Choroid plexus epithelial cell (primary cell): ENCODE measurements at regions not wholly inside any gene's neighbourhood (a gene's known extent, or its start where the extent isn't known, plus 50 kb on each side); places are given as distances from the start of the nearest gene placed in this dataset.

Experiments
- DNase-seq: peaks from one replicate; pipeline ENCODE4 v3.0.0-alpha.2; 2010; ENCODE audit warnings: low read depth
- H3K4me3 ChIP-seq: 2 replicates; pipeline ENCODE4 v1.5.1; 2011; ENCODE audit warnings: low read depth, mild to moderate bottlenecking, control low read depth, low read length, moderate library complexity
- CTCF ChIP-seq: conservative IDR thresholded peaks from 2 replicates; pipeline ENCODE4 v1.5.1; 2011; ENCODE audit warnings: low read depth, mild to moderate bottlenecking, control low read depth, inconsistent platforms, low read length, moderate library complexity

DNA sequence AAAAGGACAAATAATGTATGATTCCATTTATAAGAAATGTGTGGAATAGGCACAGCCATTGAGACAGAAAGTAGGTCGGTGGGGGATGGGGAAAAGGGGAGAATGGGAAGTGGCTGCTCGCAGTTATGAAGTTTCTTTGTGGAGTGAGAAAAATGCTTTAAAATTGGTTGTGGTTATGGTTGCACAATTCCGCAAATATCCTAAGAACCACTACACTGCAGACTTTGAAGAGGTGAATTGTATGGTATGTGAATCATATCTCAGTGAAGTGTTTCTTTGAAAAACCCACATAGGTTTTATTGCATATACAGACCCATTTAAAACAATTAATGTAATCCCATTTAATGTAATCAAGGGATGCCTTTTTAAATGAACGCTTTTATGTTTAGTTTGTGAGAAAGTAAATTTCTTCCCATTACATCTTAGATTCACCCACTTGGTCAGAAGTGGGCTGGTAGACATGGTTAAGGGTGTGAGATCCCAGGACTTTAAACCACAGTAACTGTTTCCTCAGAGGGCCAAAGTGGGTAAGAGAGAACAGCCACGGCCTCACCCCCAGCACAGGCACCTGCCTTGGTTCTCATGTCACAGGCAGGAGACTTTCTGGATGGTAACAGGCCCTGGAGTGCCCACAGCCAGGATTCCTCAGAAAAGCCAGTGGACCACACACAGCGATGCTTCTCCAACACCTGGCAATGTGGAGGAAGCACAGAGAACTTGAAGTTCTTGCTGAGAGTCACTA, 119.3 kb upstream of the GJB6 start:
- TF ChIP-seq CTCF: no peak
- no peak overlapping the region for H3K4me3 ChIP-seq
- peak; percentile 89 for DNase-seq

GRCh38 chr13:20350819-20351218, 118.7 kb upstream of the GJB6 start:
- no peak overlapping the region for H3K4me3 ChIP-seq
- DNase-seq: no peak
- no peak for TF ChIP-seq CTCF

DNA sequence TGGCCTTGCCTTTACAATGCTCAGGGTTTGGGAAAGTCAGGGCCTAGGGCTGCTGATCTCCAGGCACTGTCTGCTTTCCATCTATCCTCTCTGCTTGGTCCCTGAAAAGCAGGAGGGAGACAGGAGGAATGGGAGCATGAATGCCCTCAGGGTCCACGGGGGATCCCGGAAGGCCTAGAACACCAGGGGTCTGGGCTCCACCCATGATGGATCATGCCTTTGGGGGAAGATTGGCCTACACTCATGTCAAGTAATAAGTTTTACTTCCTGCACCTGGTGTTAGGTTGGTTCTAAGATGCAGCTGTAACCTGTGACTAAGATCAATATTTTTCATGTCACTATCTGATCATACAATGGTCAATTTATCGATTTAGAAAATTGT, 118.3 kb upstream of the GJB6 start:
- DNase-seq: no peak
- H3K4me3 ChIP-seq: no peak overlapping the region
- no peak for TF ChIP-seq CTCF

DNA sequence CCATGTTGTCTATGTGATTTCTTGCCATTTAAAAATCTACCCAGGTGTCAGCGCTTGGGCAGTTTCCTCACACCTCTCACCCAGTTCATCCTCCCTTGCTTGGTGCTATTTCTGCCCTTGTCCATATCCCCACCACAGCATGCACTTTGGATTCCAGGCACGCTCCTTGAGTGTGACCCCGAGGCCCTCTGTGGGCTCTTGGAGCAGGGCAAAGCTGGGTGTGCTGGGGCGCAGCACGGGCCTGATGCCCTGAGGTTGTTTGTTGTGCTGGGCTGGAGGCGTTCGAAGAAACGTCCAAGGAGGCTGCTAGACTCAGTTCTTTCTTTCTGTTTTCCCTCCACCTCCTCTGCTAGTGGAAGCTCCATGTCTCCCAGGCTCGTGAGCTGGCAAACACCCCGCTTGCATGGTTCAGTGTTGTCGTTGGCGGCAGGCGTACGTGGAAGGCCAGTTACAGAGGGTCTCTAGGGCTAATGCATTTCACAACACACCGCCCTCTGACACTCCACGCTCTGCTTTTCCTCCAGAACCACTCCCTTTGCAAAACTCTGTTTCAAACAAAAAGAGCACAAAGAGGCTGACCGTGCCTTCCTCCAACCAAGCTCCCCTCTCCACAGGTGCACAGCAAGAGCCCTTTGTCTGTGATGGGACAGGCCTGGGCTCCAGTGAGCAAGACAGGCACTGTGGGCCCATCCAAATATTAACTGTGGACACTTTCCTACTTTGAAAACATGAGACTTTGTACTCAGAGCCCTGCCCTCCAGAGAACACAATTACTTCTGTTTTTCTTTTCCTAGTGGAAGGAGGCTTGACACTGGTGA, 117.7 kb upstream of the GJB6 start:
- DNase-seq: no peak
- H3K4me3 ChIP-seq: no peak overlapping the region

DNA sequence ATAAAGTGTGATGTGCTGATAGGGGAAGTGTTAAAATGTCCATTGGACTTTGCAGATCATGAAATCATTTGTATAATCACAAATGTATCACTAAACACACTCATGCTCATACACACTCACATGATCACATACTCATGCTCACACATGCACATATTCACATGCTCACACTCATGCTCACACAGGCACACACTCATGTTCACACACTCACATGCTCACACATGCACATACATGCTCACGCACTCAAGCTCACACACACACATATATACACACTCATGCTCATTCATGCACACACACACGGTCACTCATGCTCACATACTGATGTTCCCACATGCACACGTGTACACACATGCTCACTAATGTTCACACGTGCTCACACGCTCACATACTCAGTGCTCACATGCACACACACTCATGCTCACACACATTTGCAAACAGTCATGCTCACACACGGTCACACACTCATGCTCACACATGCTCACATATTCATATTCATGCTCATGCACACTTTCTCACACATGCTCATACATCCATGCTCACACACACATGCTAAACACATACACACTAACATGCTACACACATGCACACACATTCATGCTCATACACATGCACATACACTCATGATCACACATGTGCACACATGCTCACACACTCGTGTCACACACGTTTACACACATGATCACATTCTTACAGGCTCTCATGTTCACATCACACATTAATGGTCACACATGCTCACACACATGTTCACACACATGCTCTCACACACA, 116.7 kb upstream of the GJB6 start:
- no peak for TF ChIP-seq CTCF
- no peak overlapping the region for H3K4me3 ChIP-seq
- DNase-seq: no peak

More for the DNA sequence above, 117.7 kb upstream of the GJB6 start:
- no peak for TF ChIP-seq CTCF

DNA sequence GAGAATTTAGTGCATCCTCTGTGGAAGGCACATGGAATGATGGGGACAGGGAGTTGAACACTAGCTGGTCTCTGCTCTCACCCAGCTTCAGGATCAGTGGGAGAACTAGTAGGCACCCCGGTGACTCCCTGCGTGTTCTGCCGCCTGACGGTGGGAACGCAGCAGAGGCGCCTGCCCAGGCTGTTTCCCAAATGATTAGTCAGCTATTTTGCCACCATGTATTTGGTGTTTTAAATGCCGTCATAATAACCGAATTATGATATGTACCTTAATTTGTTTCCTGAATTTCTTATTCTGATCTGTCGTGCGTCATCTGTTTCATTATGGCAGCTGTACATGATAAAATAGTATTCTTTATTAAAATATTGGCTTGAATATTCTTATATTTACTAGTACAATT, 115.9 kb upstream of the GJB6 start:
- no peak for TF ChIP-seq CTCF
- no peak for DNase-seq
- no peak overlapping the region for H3K4me3 ChIP-seq
